GM12878 (cell line): ENCODE measurements at regions not wholly inside any gene's neighbourhood (a gene's known extent, or its start where the extent isn't known, plus 50 kb on each side); places are given as distances from the start of the nearest gene placed in this dataset.

Source experiments
- CEBPB ChIP-seq, 2 experiments: fragments of 150-350 bp in 1 of 2; IDR thresholded peaks; 2 replicates each; pipeline ENCODE4 v1.6.1; 2012 to 2014; ENCODE audit warnings: low read depth in 2 of 2, low read length in 2 of 2, borderline replicate concordance in 1 of 2, inconsistent platforms in 1 of 2
- CEBPZ ChIP-seq: fragments of 150-350 bp; IDR thresholded peaks from 2 replicates; pipeline ENCODE4 v1.6.1; 2016; ENCODE audit warnings: low read depth, low read length
- E2F8 ChIP-seq: fragments of 450-650 bp; IDR thresholded peaks from 2 replicates; pipeline ENCODE4 v1.6.1; 2018; ENCODE audit warnings: mild to moderate bottlenecking, low read depth, moderate library complexity; ENCODE audit not compliant: partially characterized antibody
- IKZF1 ChIP-seq: fragments of 450-650 bp; conservative IDR thresholded peaks from 2 replicates; pipeline ENCODE4 v1.6.1; 2017; ENCODE audit warnings: antibody characterized with exemption, mild to moderate bottlenecking
- MTA2 ChIP-seq: fragments of 450-650 bp; IDR thresholded peaks from 2 replicates; pipeline ENCODE4 v1.6.1; 2016; ENCODE audit warnings: low read depth, mild to moderate bottlenecking, moderate library complexity
- RELB ChIP-seq: fragments of 450-650 bp; IDR thresholded peaks from 2 replicates; pipeline ENCODE4 v1.6.1; 2017; ENCODE audit warnings: low read depth, mild to moderate bottlenecking, moderate library complexity
- STAT1 ChIP-seq: fragments of 450-650 bp; conservative IDR thresholded peaks from 2 replicates; pipeline ENCODE4 v1.6.1; 2014; ENCODE audit warnings: antibody characterized with exemption, mild to moderate bottlenecking
- TAF1 ChIP-seq: IDR thresholded peaks from 2 replicates; pipeline ENCODE4 v1.6.1; 2011; ENCODE audit warnings: mild to moderate bottlenecking, low read depth, low read length, borderline replicate concordance
- ZBTB4 ChIP-seq: fragments of 450-650 bp; formaldehyde crosslinking; IDR thresholded peaks from 2 replicates; pipeline ENCODE4 v1.4.0; 2022; ENCODE audit warnings: mild to moderate bottlenecking, moderate library complexity

GRCh38 chr10:47139121-47139520, 160.9 kb upstream of the GDF10 start (continued):
- TF ChIP-seq ZBTB4 (CRISPR knock-in tag) (no peak), MTA2 (no peak), TAF1 (no peak), IKZF1 (no peak), CEBPB (IDR thresholded peaks at IDR 0.05; ENCODE audit: borderline replicate concordance in 1 of 2, low read depth in 2 of 2, low read length in 2 of 2) (no peak), CEBPZ (no peak), E2F8 (no peak), RELB (no peak), STAT1 (no peak)
